Nephron progenitor cell (in vitro differentiated cells): ENCODE measurements at regions not wholly inside any gene's neighbourhood (a gene's known extent, or its start where the extent isn't known, plus 50 kb on each side); places are given as distances from the start of the nearest gene placed in this dataset.

Experiments used
- DNase-seq: peaks from one replicate; pipeline ENCODE4 v3.0.0; 2021
- H3K27ac Mint-ChIP-seq: 2 replicates; pipeline ENCODE4 v1.8.0; 2021; ENCODE audit warnings: mild to moderate bottlenecking, moderate library complexity, mixed read lengths
- H3K27me3 Mint-ChIP-seq: 2 replicates; pipeline ENCODE4 v1.8.0; 2021; ENCODE audit warnings: mild to moderate bottlenecking, low read depth, mixed read lengths; ENCODE audit not compliant: poor library complexity
- H3K36me3 Mint-ChIP-seq: 2 replicates; pipeline ENCODE4 v1.8.0; 2021; ENCODE audit warnings: low read depth, mixed read lengths
- H3K4me1 Mint-ChIP-seq: 2 replicates; pipeline ENCODE4 v1.8.0; 2021; ENCODE audit warnings: mixed read lengths
- H3K4me3 Mint-ChIP-seq: 2 replicates; pipeline ENCODE4 v1.8.0; 2021; ENCODE audit warnings: mild to moderate bottlenecking, moderate library complexity, mixed read lengths
- H3K9me3 Mint-ChIP-seq: 2 replicates; pipeline ENCODE4 v1.8.0; 2021; ENCODE audit warnings: mild to moderate bottlenecking, moderate library complexity, mixed read lengths
- TF ChIP-seq, protein P1 (sequence below): fragments of 200-600 bp; sonication (generic); IDR thresholded peaks from 2 replicates; pipeline ENCODE4 v1.5.0; 2021; ENCODE audit warnings: antibody characterized with exemption

DNA sequence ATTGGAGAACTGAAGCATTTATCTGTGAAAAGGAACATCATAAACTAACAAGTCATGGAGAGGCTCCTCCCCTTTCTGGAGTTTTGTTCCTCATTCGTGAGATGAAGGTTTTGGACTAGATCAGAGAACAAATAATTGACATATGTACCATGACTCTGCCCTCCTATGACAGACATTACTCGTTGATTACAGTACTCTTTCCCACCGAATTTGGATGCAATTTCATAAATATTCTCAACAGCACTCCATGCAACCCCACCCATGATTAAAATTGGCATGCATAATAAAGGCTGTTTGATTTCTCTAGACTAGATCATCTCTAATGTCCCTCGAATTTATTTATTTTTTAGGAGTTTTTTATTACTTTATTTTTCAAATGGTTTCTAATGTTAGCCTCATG lies 258.9 kb upstream of the LDB2 start:
- H3K4me1 Mint-ChIP-seq = peaks cover 10% of the 10 kb centered on the region
- peaks cover 39% of the 10 kb centered on the region for H3K9me3 Mint-ChIP-seq
- no peaks in the 10 kb centered on the region for H3K27me3 Mint-ChIP-seq
- no peak overlapping the region for H3K27ac Mint-ChIP-seq
- no peak for DNase-seq
- H3K4me3 Mint-ChIP-seq = no peak overlapping the region
- H3K36me3 Mint-ChIP-seq = peaks cover 27% of the 10 kb centered on the region
- TF ChIP-seq, protein P1, sequence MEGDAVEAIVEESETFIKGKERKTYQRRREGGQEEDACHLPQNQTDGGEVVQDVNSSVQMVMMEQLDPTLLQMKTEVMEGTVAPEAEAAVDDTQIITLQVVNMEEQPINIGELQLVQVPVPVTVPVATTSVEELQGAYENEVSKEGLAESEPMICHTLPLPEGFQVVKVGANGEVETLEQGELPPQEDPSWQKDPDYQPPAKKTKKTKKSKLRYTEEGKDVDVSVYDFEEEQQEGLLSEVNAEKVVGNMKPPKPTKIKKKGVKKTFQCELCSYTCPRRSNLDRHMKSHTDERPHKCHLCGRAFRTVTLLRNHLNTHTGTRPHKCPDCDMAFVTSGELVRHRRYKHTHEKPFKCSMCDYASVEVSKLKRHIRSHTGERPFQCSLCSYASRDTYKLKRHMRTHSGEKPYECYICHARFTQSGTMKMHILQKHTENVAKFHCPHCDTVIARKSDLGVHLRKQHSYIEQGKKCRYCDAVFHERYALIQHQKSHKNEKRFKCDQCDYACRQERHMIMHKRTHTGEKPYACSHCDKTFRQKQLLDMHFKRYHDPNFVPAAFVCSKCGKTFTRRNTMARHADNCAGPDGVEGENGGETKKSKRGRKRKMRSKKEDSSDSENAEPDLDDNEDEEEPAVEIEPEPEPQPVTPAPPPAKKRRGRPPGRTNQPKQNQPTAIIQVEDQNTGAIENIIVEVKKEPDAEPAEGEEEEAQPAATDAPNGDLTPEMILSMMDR = no peak

DNA sequence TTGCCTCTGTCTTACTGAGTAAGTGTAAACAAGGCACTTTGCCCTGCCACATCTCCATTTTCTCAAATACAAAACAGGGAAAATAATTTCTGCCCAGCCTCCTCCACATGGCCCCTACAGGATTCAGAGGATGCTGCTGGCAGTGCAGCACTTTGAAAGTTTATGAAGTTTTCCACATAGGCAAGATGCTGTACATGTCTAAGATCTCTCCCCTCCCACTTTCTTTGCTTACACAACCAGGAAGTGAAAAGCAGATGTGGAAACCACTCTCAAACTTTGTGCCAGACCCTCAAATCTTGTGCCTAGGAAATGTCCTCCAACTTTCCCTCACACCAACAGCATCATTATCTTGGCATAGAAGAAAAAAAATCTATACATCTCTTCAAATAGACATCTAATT lies 257.0 kb upstream of the LDB2 start:
- H3K4me3 Mint-ChIP-seq = no peak overlapping the region
- DNase-seq = no peak
- peaks cover 9% of the 10 kb centered on the region for H3K36me3 Mint-ChIP-seq
- no peak overlapping the region for H3K27ac Mint-ChIP-seq
- peaks cover 10% of the 10 kb centered on the region for H3K4me1 Mint-ChIP-seq
- peaks cover 21% of the 10 kb centered on the region for H3K9me3 Mint-ChIP-seq
- TF ChIP-seq, protein P1 = no peak
- no peaks in the 10 kb centered on the region for H3K27me3 Mint-ChIP-seq

DNA sequence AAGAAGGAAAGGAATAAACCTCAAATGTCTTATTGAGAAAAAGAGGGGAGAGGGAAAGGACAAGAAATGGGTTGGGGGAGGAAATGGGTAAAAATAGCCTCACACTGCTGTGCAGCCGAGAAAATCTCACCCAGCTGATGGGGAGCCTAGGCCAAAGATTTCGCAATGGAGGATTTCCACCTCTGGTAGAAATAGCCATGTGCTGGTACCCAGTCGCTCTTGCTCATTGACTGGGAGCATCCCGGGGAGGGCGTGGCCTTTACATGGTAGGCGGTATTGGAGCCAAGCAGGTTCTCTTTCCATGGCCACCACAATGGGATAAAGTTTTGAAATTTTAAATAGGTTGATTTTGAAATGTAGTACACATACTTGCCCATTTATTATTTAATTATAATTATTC lies 255.1 kb upstream of the LDB2 start:
- H3K27me3 Mint-ChIP-seq = no peaks in the 10 kb centered on the region
- TF ChIP-seq, protein P1 = no peak
- no peak for DNase-seq
- no peak overlapping the region for H3K27ac Mint-ChIP-seq
- peaks cover 10% of the 10 kb centered on the region for H3K4me1 Mint-ChIP-seq
- peaks cover 12% of the 10 kb centered on the region for H3K9me3 Mint-ChIP-seq
- H3K4me3 Mint-ChIP-seq = no peak overlapping the region
- peaks cover 4% of the 10 kb centered on the region for H3K36me3 Mint-ChIP-seq

DNA sequence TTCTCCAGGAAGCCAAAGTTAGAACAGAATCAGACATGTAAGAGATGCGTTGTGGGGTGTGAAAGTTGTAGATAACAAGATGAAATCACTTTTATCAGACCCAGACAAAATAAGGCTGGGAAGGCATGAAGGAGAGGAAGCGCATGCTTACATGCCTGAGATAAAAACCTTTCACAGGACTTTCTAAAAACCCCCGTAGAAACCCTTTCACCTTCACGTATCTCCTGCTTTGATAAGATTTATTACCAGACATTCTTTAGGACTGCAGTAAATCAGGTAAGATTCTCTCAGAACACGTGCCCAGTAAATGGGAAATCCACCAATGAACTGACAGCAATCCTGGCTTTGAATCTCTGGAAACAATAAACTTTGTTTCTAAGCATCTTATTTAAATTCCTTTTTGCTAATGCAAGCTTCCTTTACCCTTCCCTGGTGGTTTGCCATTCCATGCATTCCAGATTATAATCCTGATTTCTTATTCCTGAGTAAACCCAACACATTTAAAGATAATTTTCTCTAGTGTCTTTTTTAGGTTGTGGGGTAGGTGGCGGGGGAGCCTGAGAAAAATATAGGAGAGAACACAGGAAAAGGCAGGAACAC lies 254.6 kb upstream of the LDB2 start:
- H3K27me3 Mint-ChIP-seq = no peaks in the 10 kb centered on the region
- no peak for DNase-seq
- TF ChIP-seq, protein P1 = no peak
- peaks cover 10% of the 10 kb centered on the region for H3K4me1 Mint-ChIP-seq
- peaks cover 4% of the 10 kb centered on the region for H3K36me3 Mint-ChIP-seq
- H3K27ac Mint-ChIP-seq = no peak overlapping the region
- H3K9me3 Mint-ChIP-seq = peaks cover 9% of the 10 kb centered on the region
- no peak overlapping the region for H3K4me3 Mint-ChIP-seq

DNA sequence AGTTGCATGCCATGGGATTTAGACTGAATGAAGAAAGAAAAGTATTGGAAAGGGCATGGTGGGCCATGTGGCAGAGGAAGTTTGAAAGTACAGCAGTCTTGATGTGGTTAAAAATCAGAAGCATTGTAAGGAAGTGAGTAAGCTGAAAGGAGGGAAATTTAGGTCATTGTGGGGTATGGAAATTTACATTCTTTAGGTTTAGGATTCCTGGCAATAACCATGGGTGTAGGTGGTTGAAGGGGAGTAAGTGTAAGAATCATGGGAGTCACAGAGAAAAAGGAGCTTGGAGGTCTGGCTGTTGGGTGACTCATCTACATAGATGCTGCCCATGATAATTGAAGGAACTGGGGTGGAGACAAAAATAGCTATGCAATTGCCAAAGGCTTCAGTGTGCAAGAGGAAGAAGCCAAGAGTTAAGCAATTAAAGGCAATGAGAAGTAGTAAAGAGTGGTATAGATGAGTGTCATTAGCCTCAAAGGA lies 243.8 kb upstream of the LDB2 start:
- TF ChIP-seq, protein P1 = no peak
- Mint-ChIP-seq H3K9me3 (peaks cover 40% of the 10 kb centered on the region), H3K27me3 (peaks cover 5% of the 10 kb centered on the region), H3K27ac (no peak overlapping the region), H3K4me3 (no peak overlapping the region), H3K4me1 (no peaks in the 10 kb centered on the region), H3K36me3 (peaks cover 6% of the 10 kb centered on the region)
- no peak for DNase-seq

DNA sequence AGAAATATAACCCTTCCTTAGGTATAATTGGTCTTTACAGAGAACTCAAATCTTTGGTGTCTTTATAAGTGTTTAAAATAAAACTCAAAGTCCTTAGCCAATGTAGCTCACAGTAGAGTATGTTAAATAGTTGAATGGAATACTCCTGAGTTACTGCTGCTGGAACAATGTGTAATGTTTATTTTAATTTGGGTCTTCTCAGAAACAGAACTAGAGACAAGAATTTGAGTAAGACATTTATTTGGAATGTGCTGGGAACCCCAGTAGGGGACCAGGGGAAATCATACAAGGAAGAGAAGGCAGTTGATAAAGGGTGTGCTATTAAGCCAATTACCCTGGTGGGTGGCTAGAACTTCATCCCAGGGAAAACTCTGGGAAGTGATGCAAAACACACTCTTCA lies 240.4 kb upstream of the LDB2 start:
- Mint-ChIP-seq H3K36me3 (peaks cover 6% of the 10 kb centered on the region), H3K4me1 (no peaks in the 10 kb centered on the region), H3K27ac (no peak overlapping the region), H3K27me3 (no peaks in the 10 kb centered on the region), H3K4me3 (no peak overlapping the region), H3K9me3 (peaks cover 46% of the 10 kb centered on the region)
- DNase-seq = no peak
- TF ChIP-seq, protein P1 = no peak
